NCI-H460 (cell line): ENCODE measurements at regions not wholly inside any gene's neighbourhood (a gene's known extent, or its start where the extent isn't known, plus 50 kb on each side); places are given as distances from the start of the nearest gene placed in this dataset.
"Not testable (repeated sequence)": the region's sequence is repeated elsewhere in the genome, so short reads cannot be mapped to it uniquely, and the experiment has no call there.

ENCODE experiments used
- DNase-seq: peaks from one replicate; pipeline ENCODE4 v3.0.0-alpha.2; 2016; ENCODE audit warnings: low read depth; ENCODE audit errors: extremely low read depth

GRCh38 chr12:70008944-70009343 is 183.9 kb downstream of the MYRFL start:
- DNase-seq: no peak

DNA sequence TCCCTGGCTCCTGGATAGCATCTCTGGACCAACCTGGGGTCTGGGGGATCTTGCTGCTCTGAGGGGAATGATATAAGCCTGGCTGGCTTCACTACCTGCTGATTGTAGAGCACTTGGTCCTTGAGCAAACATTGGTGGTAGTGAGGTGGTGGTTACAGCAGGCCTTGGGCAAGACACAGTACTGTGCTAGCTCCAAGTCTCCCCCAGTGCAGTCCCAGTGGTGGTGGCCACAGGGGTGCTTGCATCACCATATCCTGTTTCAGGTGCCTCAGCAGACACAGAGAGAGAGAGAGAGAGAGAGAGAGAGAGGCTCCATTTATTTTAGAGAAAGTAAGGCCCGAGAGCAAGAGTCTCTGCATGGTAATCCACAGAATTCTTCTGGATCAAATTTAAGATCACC is 186.3 kb downstream of the MYRFL start:
- no peak for DNase-seq

- DNase-seq: not testable (repeated sequence)
Observed at GRCh38 chr12:70013016-70013415, 188.0 kb downstream of the MYRFL start.

DNA sequence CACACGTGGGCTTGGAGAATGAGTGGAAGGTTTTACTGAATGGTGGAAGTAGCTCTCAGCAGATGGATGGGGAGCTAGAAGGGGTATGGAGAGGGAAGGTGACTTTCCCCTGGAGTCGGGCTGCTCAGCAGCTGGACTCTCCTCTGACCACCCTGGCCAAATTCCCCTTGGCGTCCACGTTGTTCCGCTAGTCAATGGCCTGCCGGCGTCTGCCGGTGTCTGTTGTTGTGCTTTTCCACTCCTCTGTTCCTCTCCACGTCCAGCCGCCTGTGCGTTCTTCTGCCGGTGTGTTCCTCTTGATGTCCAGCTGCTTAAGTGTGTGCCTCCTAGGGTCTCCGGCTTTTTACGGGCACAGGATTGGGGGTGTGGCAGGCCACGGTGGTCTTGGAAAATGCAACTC is 203.5 kb downstream of the MYRFL start:
- no peak for DNase-seq

- DNase-seq: no peak
Observed at GRCh38 chr12:70028918-70029317, 203.9 kb downstream of the MYRFL start.

DNA sequence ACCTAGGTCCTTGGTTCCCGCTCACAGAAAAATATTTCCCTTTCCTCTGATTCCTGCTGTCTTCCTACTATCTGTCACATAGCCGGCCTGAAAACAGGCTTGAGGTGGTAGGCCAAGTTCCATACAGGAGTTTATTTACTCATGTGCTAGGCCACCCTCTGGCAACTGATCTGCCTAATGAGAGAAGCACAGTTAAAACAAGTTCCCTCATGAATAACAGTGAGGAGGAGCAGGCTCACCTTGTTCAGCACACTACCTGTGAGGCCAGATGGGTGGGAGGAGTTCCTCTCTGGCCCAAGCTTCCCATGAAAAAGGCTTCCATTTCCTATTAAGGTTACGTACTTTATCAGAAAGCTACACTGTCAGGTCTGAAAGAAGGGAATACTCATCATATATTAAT is 206.0 kb downstream of the MYRFL start:
- no peak for DNase-seq

GRCh38 chr12:70032076-70032475 is 207.0 kb downstream of the MYRFL start:
- no peak for DNase-seq

GRCh38 chr12:70033310-70033709 is 208.3 kb downstream of the MYRFL start:
- no peak for DNase-seq

GRCh38 chr12:70040141-70040540 is 203.1 kb upstream of the CNOT2 start:
- no peak for DNase-seq

GRCh38 chr12:70042675-70043074 is 200.6 kb upstream of the CNOT2 start:
- DNase-seq: no peak

DNA sequence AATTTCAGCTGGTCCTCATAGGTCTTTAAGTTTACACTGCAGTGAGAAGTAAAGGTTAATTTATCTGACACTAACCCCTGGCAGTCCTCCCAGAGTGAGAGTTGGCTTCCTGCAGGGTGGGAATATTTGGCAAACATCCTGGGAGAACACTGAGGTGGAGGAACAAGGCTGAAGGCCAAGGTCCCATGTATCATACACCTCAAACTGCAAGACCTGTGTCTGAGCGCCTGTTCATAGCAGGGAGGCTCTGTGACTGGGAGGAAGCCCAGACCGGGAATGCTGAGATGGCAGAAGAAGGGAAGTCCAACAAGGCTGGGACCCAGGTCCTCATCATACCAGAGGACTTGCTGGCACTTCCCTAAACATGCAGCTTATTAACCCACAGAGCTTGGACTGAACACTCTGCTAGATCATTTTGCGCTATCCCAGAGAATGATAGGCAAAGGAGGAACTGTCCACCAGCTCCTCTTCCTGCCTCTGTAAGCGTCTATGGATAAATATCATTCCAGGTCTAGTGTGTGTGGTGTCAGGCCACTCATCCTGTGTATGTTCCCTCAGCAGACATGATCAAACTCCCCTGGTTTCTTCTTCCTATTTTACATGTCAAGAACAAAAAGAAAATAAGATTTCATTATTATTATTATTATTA is 199.6 kb upstream of the CNOT2 start:
- DNase-seq: no peak

GRCh38 chr12:70044167-70044566 is 199.1 kb upstream of the CNOT2 start:
- DNase-seq: no peak

- no peak for DNase-seq
Observed at GRCh38 chr12:70045036-70045435, 198.2 kb upstream of the CNOT2 start.

- DNase-seq: no peak
Observed at GRCh38 chr12:70045514-70045913, 197.7 kb upstream of the CNOT2 start.

- no peak for DNase-seq
Observed at GRCh38 chr12:70048521-70049250, 194.5 kb upstream of the CNOT2 start.

- DNase-seq: no peak
Observed at GRCh38 chr12:70049596-70050360, 193.5 kb upstream of the CNOT2 start.

GRCh38 chr12:70052476-70052875 is 190.8 kb upstream of the CNOT2 start:
- no peak for DNase-seq

DNA sequence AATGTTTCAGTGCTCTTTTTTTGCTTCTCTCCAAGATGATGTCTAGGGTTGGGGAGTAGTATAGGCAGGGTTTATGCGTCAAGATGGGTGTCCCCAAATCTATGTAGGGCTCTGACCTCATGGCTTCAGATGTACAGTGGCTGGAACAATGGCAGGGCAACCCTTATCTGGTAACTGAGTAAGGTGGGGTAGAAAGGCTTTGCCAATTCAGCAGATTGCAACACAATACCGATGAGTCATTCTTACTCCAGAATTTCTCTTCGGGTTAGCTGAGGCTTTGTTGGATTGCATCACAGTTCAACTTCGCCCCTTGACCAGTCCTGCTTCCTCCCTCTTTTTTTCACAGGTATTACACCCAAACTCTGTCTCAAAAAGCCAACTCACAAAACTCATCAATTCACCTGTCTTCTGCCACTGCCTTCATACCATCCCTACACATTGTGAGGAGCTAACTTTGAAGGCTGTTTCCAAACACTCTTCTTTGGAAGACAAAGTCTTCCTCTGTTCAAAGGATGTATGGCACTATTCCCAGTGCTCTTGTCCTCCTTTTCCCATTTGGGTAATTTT is 190.2 kb upstream of the CNOT2 start:
- DNase-seq: peak; percentile 72

DNA sequence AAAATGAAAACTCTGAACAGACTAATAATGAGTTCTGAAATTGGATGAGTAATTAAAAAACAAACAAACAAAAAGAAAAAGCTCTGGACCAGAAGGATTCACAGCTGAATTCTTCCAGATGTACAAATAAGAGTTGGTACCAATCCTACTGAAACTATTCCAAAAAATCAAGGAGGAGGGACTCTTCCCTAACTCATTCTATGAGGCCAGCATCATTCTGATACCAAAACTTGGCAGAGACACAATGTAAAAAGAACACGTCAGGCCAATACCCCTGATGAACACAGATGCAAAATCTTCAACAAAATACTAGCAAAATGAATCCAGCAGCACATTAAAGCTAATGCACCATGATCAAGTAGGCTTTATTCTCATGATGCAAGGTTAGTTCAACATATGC is 183.9 kb upstream of the CNOT2 start:
- no peak for DNase-seq

DNA sequence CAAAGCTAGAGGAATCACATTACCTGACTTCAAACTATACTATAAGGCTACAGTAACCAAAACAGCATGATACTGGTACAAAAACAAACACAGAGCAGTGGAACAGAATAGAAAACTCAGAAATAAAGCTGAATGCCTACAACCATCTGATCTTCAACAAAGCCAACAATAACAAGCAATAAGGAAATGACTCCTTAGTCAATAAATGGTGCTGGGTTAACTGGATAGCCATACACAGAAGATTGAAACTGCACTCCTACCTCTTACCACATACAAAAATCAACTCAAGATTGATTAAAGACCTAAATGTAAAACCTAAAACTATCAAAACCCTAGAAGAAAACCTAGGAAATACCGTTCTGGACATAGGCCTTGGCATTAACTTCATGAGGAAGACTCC is 182.6 kb upstream of the CNOT2 start:
- DNase-seq: no peak

DNA sequence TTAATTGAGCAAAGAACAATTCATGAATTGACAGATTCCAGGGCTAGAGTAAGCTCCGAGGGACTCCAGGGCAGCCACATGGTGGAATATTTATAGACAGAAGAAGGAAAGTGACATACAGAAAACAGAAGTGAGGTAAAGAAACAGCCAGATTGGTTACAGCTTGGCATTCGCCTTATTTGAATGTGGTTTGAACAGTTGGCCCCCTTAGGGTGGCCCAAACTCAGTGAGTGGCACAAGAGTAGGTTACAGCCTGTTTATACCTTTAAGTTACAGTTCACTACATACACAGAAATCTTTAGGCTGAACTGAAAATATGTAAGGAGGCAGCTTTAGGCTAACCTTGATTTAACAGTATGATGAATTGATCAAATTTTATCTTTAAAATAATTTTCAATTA is 174.5 kb upstream of the CNOT2 start:
- DNase-seq: no peak
